ENCODE measurements at regions not wholly inside any gene's neighbourhood (a gene's known extent, or its start where the extent isn't known, plus 50 kb on each side); places are given as distances from the start of the nearest gene placed in this dataset.

- DNase-seq (ENCODE audit: low read depth): peak; percentile 38
- in situ Hi-C loops (cut with HindIII; ENCODE audit: low sequenced_read_pairs): no loop called here
- no peak overlapping the region for H3K4me3 ChIP-seq (ENCODE audit: low read depth, low read length)
- TF ChIP-seq, protein P1, sequence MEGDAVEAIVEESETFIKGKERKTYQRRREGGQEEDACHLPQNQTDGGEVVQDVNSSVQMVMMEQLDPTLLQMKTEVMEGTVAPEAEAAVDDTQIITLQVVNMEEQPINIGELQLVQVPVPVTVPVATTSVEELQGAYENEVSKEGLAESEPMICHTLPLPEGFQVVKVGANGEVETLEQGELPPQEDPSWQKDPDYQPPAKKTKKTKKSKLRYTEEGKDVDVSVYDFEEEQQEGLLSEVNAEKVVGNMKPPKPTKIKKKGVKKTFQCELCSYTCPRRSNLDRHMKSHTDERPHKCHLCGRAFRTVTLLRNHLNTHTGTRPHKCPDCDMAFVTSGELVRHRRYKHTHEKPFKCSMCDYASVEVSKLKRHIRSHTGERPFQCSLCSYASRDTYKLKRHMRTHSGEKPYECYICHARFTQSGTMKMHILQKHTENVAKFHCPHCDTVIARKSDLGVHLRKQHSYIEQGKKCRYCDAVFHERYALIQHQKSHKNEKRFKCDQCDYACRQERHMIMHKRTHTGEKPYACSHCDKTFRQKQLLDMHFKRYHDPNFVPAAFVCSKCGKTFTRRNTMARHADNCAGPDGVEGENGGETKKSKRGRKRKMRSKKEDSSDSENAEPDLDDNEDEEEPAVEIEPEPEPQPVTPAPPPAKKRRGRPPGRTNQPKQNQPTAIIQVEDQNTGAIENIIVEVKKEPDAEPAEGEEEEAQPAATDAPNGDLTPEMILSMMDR (IDR thresholded peaks at IDR 0.05; ENCODE audit: low read depth, low read length, missing control alignments): no peak
These were observed 115.9 kb upstream of the CACUL1 start for GRCh38 chr10:118870467-118871243.

DNA sequence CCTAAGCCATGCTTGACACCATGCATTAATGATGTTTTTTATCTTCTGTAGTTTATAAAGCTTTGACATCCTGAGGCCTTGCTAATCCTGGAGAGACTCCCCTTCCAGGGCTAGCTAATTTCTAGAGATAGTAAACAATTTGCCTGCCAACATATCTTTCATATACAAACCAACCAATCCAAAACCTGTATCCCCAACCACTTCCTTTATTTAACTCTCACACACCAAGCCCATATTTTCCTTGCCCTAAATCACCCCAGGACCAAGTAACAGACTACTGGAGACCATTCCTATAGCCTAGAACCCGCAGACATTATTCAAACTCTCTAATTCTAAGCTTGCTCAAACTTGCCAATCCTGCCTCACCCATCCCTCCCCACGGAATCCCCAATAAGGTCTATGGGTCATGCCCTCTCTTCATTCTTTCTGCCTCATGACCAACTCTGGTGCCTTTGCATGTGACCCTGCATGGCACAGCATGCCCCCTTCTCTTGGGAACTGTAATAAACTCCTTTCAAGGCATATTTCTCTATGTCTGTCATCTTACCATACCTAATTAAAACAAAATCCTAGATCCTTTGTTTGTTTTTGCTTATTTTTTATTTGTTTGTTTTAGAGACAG lies 116.6 kb upstream of the CACUL1 start:
- in situ Hi-C loops (cut with HindIII; ENCODE audit: low sequenced_read_pairs): no loop called here
- TF ChIP-seq, protein P1 (IDR thresholded peaks at IDR 0.05; ENCODE audit: low read depth, low read length, missing control alignments): no peak
- no peak overlapping the region for H3K4me3 ChIP-seq (ENCODE audit: low read depth, low read length)
- no peak for DNase-seq (ENCODE audit: low read depth)

- in situ Hi-C loops (cut with HindIII; ENCODE audit: low sequenced_read_pairs): no loop called here
- DNase-seq (ENCODE audit: low read depth): peak; percentile 9
- TF ChIP-seq, protein P1 (IDR thresholded peaks at IDR 0.05; ENCODE audit: low read depth, low read length, missing control alignments): no peak
- no peak overlapping the region for H3K4me3 ChIP-seq (ENCODE audit: low read depth, low read length)
These were observed 118.4 kb upstream of the CACUL1 start for GRCh38 chr10:118873091-118873737.

DNA sequence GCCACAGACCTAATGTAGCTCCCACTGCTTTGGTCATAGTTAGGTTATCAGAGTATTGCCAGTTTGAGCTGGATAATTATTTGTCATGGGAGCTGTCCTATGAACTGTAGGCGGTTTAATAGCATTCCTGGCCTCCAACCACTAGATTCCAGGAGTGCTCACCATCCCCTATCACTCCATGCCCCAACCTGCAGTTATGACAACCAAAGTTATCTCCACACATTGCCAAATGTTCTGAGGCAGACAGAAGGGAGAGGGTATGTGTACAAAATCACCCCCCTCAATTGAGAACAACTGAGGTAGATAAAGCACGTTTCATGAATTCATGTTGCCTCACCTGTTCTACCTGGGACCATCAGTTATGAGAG lies 119.0 kb upstream of the CACUL1 start:
- H3K4me3 ChIP-seq (ENCODE audit: low read depth, low read length): no peak overlapping the region
- in situ Hi-C loops (cut with HindIII; ENCODE audit: low sequenced_read_pairs): no loop called here
- no peak for DNase-seq (ENCODE audit: low read depth)
- TF ChIP-seq, protein P1 (IDR thresholded peaks at IDR 0.05; ENCODE audit: low read depth, low read length, missing control alignments): no peak

DNA sequence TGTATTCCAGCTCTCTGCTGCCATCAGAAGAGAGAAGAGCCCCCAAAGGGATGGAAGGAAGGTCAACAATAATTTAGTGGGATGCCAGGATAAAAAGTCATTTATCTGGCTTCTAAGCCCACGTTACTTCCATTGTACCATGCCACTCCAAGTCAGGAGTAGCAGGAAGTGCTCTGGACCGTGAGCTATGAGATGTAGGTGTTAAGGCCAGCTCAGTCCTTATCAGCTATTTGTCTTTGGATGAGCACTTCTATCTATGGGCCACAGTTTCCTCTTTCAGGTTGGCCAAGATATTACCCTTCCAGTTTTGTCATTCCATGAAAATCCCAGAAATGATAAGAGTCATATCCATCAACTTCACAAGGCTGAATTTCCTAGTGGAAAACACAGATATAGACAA lies 119.4 kb upstream of the CACUL1 start:
- TF ChIP-seq, protein P1 (IDR thresholded peaks at IDR 0.05; ENCODE audit: low read depth, low read length, missing control alignments): no peak
- no peak for DNase-seq (ENCODE audit: low read depth)
- in situ Hi-C loops (cut with HindIII; ENCODE audit: low sequenced_read_pairs): no loop called here
- H3K4me3 ChIP-seq (ENCODE audit: low read depth, low read length): no peak overlapping the region

- H3K4me3 ChIP-seq (ENCODE audit: low read depth, low read length): no peak overlapping the region
- no peak for DNase-seq (ENCODE audit: low read depth)
- in situ Hi-C loops (cut with HindIII; ENCODE audit: low sequenced_read_pairs): no loop called here
- TF ChIP-seq, protein P1 (IDR thresholded peaks at IDR 0.05; ENCODE audit: low read depth, low read length, missing control alignments): no peak
These were observed 120.3 kb upstream of the CACUL1 start for GRCh38 chr10:118875087-118875486.

Data from astrocyte of the cerebellum (primary cell).